ENCODE measurements at regions not wholly inside any gene's neighbourhood (a gene's known extent, or its start where the extent isn't known, plus 50 kb on each side); places are given as distances from the start of the nearest gene placed in this dataset.

DNA sequence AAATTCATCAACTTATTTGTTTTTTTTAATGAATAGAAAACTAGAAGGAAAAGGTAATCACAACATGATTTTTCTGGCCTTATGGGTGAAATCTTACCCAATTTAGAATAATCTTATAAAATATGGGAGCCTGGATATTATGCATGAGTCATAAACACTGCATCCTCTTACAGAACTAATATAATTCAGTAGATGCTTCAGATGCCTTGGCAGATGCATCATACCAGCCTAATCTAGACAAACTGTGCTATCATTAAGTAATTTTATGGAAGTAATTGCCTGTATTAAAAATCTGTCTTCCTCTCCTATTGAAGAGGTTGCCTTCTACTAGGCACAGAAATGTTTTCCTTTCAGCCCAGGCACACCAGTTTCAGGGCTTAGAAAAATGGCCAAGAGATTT, 2384.6 kb upstream of the WWC1 start:
- no peak overlapping the region for H3K4me3 ChIP-seq (ENCODE audit: insufficient read depth, low read depth, low read length, poor library complexity, severe bottlenecking)
- no peaks in the 10 kb centered on the region for H3K27me3 ChIP-seq (replicated peaks; ENCODE audit: control insufficient read depth, insufficient read depth, low read length, poor library complexity, severe bottlenecking)
- H3K9me3 ChIP-seq (ENCODE audit: control insufficient read depth, low read length) = no peaks in the 10 kb centered on the region
- H3K4me1 ChIP-seq (ENCODE audit: control insufficient read depth, insufficient read depth, low read length, poor library complexity, severe bottlenecking) = no peaks in the 10 kb centered on the region
- H3K36me3 ChIP-seq (ENCODE audit: control insufficient read depth, insufficient read depth, low read length) = no peaks in the 10 kb centered on the region
- no peak overlapping the region for H3K27ac ChIP-seq (ENCODE audit: insufficient read depth, low read length, poor library complexity, severe bottlenecking)
- DNase-seq = no peak

DNA sequence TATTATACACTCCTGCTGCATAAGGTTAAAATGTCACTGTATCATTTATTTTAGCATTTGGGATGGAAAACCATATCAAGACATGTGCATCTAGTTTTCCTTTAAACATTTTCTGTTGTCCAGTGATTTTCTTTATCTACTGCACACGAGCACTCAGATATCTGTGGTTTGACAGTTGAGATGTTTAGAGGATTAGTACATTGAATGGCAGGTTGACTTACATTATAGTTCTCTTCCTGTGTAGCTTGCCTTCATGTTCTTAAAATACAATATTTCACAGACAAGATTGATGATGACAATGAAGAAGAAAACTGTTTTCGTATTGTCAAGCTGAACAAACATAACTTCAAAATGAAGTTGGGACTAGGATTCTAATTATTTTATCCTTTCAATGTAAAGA, 2378.4 kb upstream of the WWC1 start:
- Histone ChIP-seq H3K27ac (ENCODE audit: insufficient read depth, low read length, poor library complexity, severe bottlenecking) (no peak overlapping the region), H3K9me3 (ENCODE audit: control insufficient read depth, low read length) (no peaks in the 10 kb centered on the region), H3K36me3 (ENCODE audit: control insufficient read depth, insufficient read depth, low read length) (no peaks in the 10 kb centered on the region), H3K4me1 (ENCODE audit: control insufficient read depth, insufficient read depth, low read length, poor library complexity, severe bottlenecking) (no peaks in the 10 kb centered on the region), H3K4me3 (ENCODE audit: insufficient read depth, low read depth, low read length, poor library complexity, severe bottlenecking) (no peak overlapping the region), H3K27me3 (replicated peaks; ENCODE audit: control insufficient read depth, insufficient read depth, low read length, poor library complexity, severe bottlenecking) (no peaks in the 10 kb centered on the region)
- DNase-seq = no peak

- Histone ChIP-seq H3K27ac (ENCODE audit: insufficient read depth, low read length, poor library complexity, severe bottlenecking) (no peak overlapping the region), H3K4me1 (ENCODE audit: control insufficient read depth, insufficient read depth, low read length, poor library complexity, severe bottlenecking) (no peaks in the 10 kb centered on the region), H3K9me3 (ENCODE audit: control insufficient read depth, low read length) (no peaks in the 10 kb centered on the region), H3K36me3 (ENCODE audit: control insufficient read depth, insufficient read depth, low read length) (no peaks in the 10 kb centered on the region), H3K4me3 (ENCODE audit: insufficient read depth, low read depth, low read length, poor library complexity, severe bottlenecking) (no peak overlapping the region), H3K27me3 (replicated peaks; ENCODE audit: control insufficient read depth, insufficient read depth, low read length, poor library complexity, severe bottlenecking) (no peaks in the 10 kb centered on the region)
- DNase-seq = no peak
Observed at GRCh38 chr5:165914456-165914855, 2377.0 kb upstream of the WWC1 start.

DNA sequence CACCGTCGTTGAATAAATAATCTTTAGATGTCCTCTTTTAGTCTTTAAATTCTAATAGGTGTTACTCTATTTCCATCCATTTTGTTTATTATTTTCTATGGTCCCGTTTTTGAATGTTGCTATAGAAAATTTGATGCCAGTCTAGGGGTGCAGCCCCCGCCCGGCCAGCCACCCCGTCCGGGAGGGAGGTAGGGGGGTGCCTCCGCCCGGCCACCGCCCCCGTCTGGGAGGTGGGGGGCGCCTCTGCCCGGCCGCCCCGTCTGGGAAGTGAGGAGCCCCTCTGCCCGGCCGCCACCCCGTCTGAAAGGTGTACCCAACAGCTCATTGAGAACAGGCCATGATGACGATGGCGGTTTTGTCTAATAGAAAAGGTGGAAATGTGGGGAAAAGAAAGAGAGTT, 2372.2 kb upstream of the WWC1 start:
- Histone ChIP-seq H3K4me1 (ENCODE audit: control insufficient read depth, insufficient read depth, low read length, poor library complexity, severe bottlenecking) (no peaks in the 10 kb centered on the region), H3K27ac (ENCODE audit: insufficient read depth, low read length, poor library complexity, severe bottlenecking) (no peak overlapping the region), H3K9me3 (ENCODE audit: control insufficient read depth, low read length) (no peaks in the 10 kb centered on the region), H3K4me3 (ENCODE audit: insufficient read depth, low read depth, low read length, poor library complexity, severe bottlenecking) (no peak overlapping the region), H3K27me3 (replicated peaks; ENCODE audit: control insufficient read depth, insufficient read depth, low read length, poor library complexity, severe bottlenecking) (no peaks in the 10 kb centered on the region), H3K36me3 (ENCODE audit: control insufficient read depth, insufficient read depth, low read length) (no peaks in the 10 kb centered on the region)
- no peak for DNase-seq

GRCh38 chr5:165920655-165921054, 2370.8 kb upstream of the WWC1 start:
- DNase-seq = no peak
- Histone ChIP-seq H3K27ac (ENCODE audit: insufficient read depth, low read length, poor library complexity, severe bottlenecking) (no peak overlapping the region), H3K9me3 (ENCODE audit: control insufficient read depth, low read length) (no peaks in the 10 kb centered on the region), H3K36me3 (ENCODE audit: control insufficient read depth, insufficient read depth, low read length) (no peaks in the 10 kb centered on the region), H3K4me1 (ENCODE audit: control insufficient read depth, insufficient read depth, low read length, poor library complexity, severe bottlenecking) (no peaks in the 10 kb centered on the region), H3K4me3 (ENCODE audit: insufficient read depth, low read depth, low read length, poor library complexity, severe bottlenecking) (no peak overlapping the region), H3K27me3 (replicated peaks; ENCODE audit: control insufficient read depth, insufficient read depth, low read length, poor library complexity, severe bottlenecking) (no peaks in the 10 kb centered on the region)

- H3K27me3 ChIP-seq (replicated peaks; ENCODE audit: control insufficient read depth, insufficient read depth, low read length, poor library complexity, severe bottlenecking) = no peaks in the 10 kb centered on the region
Observed at GRCh38 chr5:165928971-165929370, 2362.5 kb upstream of the WWC1 start.

GRCh38 chr5:165940541-165940940, 2350.9 kb upstream of the WWC1 start:
- no peaks in the 10 kb centered on the region for H3K4me1 ChIP-seq (ENCODE audit: control insufficient read depth, insufficient read depth, low read length, poor library complexity, severe bottlenecking)
- DNase-seq = no peak
- no peak overlapping the region for H3K4me3 ChIP-seq (ENCODE audit: insufficient read depth, low read depth, low read length, poor library complexity, severe bottlenecking)
- no peaks in the 10 kb centered on the region for H3K9me3 ChIP-seq (ENCODE audit: control insufficient read depth, low read length)
- no peaks in the 10 kb centered on the region for H3K36me3 ChIP-seq (ENCODE audit: control insufficient read depth, insufficient read depth, low read length)
- no peak overlapping the region for H3K27ac ChIP-seq (ENCODE audit: insufficient read depth, low read length, poor library complexity, severe bottlenecking)
- H3K27me3 ChIP-seq (replicated peaks; ENCODE audit: control insufficient read depth, insufficient read depth, low read length, poor library complexity, severe bottlenecking) = no peaks in the 10 kb centered on the region

More at GRCh38 chr5:165928971-165929370, 2362.5 kb upstream of the WWC1 start:
- no peak overlapping the region for H3K27ac ChIP-seq (ENCODE audit: insufficient read depth, low read length, poor library complexity, severe bottlenecking)
- no peak for DNase-seq
- peaks cover 6% of the 10 kb centered on the region for H3K9me3 ChIP-seq (ENCODE audit: control insufficient read depth, low read length)
- no peaks in the 10 kb centered on the region for H3K36me3 ChIP-seq (ENCODE audit: control insufficient read depth, insufficient read depth, low read length)
- no peak overlapping the region for H3K4me3 ChIP-seq (ENCODE audit: insufficient read depth, low read depth, low read length, poor library complexity, severe bottlenecking)
- no peaks in the 10 kb centered on the region for H3K4me1 ChIP-seq (ENCODE audit: control insufficient read depth, insufficient read depth, low read length, poor library complexity, severe bottlenecking)

GRCh38 chr5:165956854-165957253, 2334.6 kb upstream of the WWC1 start:
- no peak for DNase-seq
- Histone ChIP-seq H3K4me3 (ENCODE audit: insufficient read depth, low read depth, low read length, poor library complexity, severe bottlenecking) (no peak overlapping the region), H3K36me3 (ENCODE audit: control insufficient read depth, insufficient read depth, low read length) (no peaks in the 10 kb centered on the region), H3K9me3 (ENCODE audit: control insufficient read depth, low read length) (no peaks in the 10 kb centered on the region), H3K27ac (ENCODE audit: insufficient read depth, low read length, poor library complexity, severe bottlenecking) (no peak overlapping the region), H3K27me3 (replicated peaks; ENCODE audit: control insufficient read depth, insufficient read depth, low read length, poor library complexity, severe bottlenecking) (no peaks in the 10 kb centered on the region), H3K4me1 (ENCODE audit: control insufficient read depth, insufficient read depth, low read length, poor library complexity, severe bottlenecking) (no peaks in the 10 kb centered on the region)

GRCh38 chr5:165981671-165982070, 2309.8 kb upstream of the WWC1 start:
- DNase-seq = no peak
- no peak overlapping the region for H3K4me3 ChIP-seq (ENCODE audit: insufficient read depth, low read depth, low read length, poor library complexity, severe bottlenecking)
- no peaks in the 10 kb centered on the region for H3K27me3 ChIP-seq (replicated peaks; ENCODE audit: control insufficient read depth, insufficient read depth, low read length, poor library complexity, severe bottlenecking)
- no peaks in the 10 kb centered on the region for H3K9me3 ChIP-seq (ENCODE audit: control insufficient read depth, low read length)
- H3K36me3 ChIP-seq (ENCODE audit: control insufficient read depth, insufficient read depth, low read length) = no peaks in the 10 kb centered on the region
- no peak overlapping the region for H3K27ac ChIP-seq (ENCODE audit: insufficient read depth, low read length, poor library complexity, severe bottlenecking)
- no peaks in the 10 kb centered on the region for H3K4me1 ChIP-seq (ENCODE audit: control insufficient read depth, insufficient read depth, low read length, poor library complexity, severe bottlenecking)

GRCh38 chr5:165996201-165996875, 2295.1 kb upstream of the WWC1 start:
- no peaks in the 10 kb centered on the region for H3K27me3 ChIP-seq (replicated peaks; ENCODE audit: control insufficient read depth, insufficient read depth, low read length, poor library complexity, severe bottlenecking)
- no peak overlapping the region for H3K27ac ChIP-seq (ENCODE audit: insufficient read depth, low read length, poor library complexity, severe bottlenecking)
- DNase-seq = no peak
- H3K4me3 ChIP-seq (ENCODE audit: insufficient read depth, low read depth, low read length, poor library complexity, severe bottlenecking) = no peak overlapping the region
- H3K4me1 ChIP-seq (ENCODE audit: control insufficient read depth, insufficient read depth, low read length, poor library complexity, severe bottlenecking) = no peaks in the 10 kb centered on the region
- H3K9me3 ChIP-seq (ENCODE audit: control insufficient read depth, low read length) = no peaks in the 10 kb centered on the region
- no peaks in the 10 kb centered on the region for H3K36me3 ChIP-seq (ENCODE audit: control insufficient read depth, insufficient read depth, low read length)

All from effector memory CD4-positive, alpha-beta T cell (primary cell).